ENCODE measurements at regions not wholly inside any gene's neighbourhood (a gene's known extent, or its start where the extent isn't known, plus 50 kb on each side); places are given as distances from the start of the nearest gene placed in this dataset.

GRCh38 chr4:123105026-123105420 is 182.6 kb upstream of the NUDT6 start:
- intact Hi-C loops (cut with micrococcal nuclease): loop anchor here (10.0 kb wide), 1 partner anchor 1220 kb away; no protein-coding TSS in a partner anchor
- no TSS peak for BruUV-seq (replicated peaks)
- DNase-seq (ENCODE audit: unreplicated experiment): no peak
- Mint-ChIP-seq H3K4me1 (ENCODE audit: insufficient read depth, unreplicated experiment) (peaks cover 5% of the 10 kb centered on the region), H3K27me3 (ENCODE audit: insufficient read depth, unreplicated experiment) (no peaks in the 10 kb centered on the region), H3K27ac (ENCODE audit: low read depth, unreplicated experiment) (no peak overlapping the region), H3K4me3 (ENCODE audit: unreplicated experiment) (no peak overlapping the region), H3K36me3 (ENCODE audit: insufficient read depth, unreplicated experiment) (peaks cover 6% of the 10 kb centered on the region), H3K9me3 (ENCODE audit: unreplicated experiment) (no peaks in the 10 kb centered on the region)
- no peak for TF ChIP-seq CTCF (IDR thresholded peaks at IDR 0.05; ENCODE audit: unreplicated experiment)
- CTCF ChIA-PET: interaction anchor here (0.6 to 2.4 kb wide), 6 partner anchors 8 to 1157 kb away, joined by 3 to 8 read pairs (median 3); no protein-coding TSS in a partner anchor
- POLR2A ChIA-PET: no interaction called here

DNA sequence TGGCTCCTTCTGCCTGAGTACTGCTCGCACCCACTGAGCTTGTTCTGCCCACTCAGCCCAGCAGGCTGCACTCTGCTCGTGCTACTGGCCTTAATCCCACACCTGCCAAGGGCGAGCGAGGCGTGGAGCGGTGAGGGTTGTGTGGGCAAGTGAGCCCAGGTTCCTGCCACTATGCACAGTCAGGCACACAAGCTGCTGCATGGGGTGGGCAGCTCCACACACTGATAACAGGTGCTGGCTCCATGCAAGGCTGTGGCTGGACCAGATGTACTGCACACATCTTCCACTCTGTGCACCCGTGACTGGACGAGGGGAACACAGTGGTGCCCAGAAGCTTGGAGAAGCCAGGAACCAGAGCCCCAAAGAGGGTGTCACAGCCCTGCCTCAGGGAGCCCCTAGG is 184.3 kb upstream of the NUDT6 start:
- ChIA-PET CTCF (interaction anchor here (2.4 kb wide), 1 partner anchor 19 kb away, joined by 6 read pairs; no protein-coding TSS in a partner anchor), POLR2A (no interaction called here)
- H3K36me3 Mint-ChIP-seq (ENCODE audit: insufficient read depth, unreplicated experiment): peaks cover 6% of the 10 kb centered on the region
- intact Hi-C loops (cut with micrococcal nuclease): loop anchor here (10.0 kb wide), 1 partner anchor 1218 kb away; no protein-coding TSS in a partner anchor
- no peak overlapping the region for H3K4me3 Mint-ChIP-seq (ENCODE audit: unreplicated experiment)
- H3K4me1 Mint-ChIP-seq (ENCODE audit: insufficient read depth, unreplicated experiment): peaks cover 5% of the 10 kb centered on the region
- DNase-seq (ENCODE audit: unreplicated experiment): no peak
- H3K9me3 Mint-ChIP-seq (ENCODE audit: unreplicated experiment): no peaks in the 10 kb centered on the region
- H3K27ac Mint-ChIP-seq (ENCODE audit: low read depth, unreplicated experiment): no peak overlapping the region
- H3K27me3 Mint-ChIP-seq (ENCODE audit: insufficient read depth, unreplicated experiment): no peaks in the 10 kb centered on the region
- BruUV-seq (replicated peaks): no TSS peak
- no peak for TF ChIP-seq CTCF (IDR thresholded peaks at IDR 0.05; ENCODE audit: unreplicated experiment)

DNA sequence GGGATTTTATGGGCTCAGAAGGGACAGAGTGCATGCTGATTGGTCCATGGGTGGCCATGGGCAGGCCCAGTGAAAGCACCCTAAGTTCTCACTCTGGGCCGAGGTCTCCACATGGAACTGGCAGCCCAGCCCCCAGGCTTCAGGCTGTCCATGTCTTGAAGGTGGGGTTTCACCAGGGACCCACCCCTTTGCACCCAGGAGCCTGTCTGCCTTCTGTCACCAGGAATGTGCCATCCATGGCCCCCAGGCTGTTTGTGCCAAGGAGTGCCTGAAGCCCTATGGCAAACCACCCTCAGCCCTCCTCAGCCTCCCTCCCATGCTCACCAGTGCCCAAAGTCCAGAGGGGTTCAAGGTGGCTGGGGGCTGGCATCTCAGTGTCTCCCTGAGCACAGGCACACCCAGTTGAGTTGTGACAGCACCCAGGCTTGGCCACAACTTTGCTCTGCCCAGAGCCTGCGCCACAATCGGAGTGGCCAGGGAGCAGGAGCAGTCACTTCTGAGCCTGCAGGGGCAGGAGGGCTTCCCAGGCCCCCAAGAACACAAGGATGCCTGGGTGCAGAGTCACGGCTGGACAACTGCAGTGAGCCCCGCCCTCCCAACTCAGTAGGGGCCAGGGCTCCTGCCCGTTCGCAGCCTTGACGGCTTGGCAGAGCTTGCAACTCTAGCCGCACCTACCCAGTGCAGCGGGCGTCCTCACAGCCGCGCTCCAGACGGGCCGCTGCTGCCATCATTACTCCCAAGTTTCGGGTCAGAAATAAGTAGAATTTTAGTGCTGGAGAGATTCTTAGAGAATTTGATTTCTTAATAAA is 185.3 kb upstream of the NUDT6 start:
- H3K27ac Mint-ChIP-seq (ENCODE audit: low read depth, unreplicated experiment): no peak overlapping the region
- H3K4me3 Mint-ChIP-seq (ENCODE audit: unreplicated experiment): no peak overlapping the region
- no peak for TF ChIP-seq CTCF (IDR thresholded peaks at IDR 0.05; ENCODE audit: unreplicated experiment)
- H3K9me3 Mint-ChIP-seq (ENCODE audit: unreplicated experiment): no peaks in the 10 kb centered on the region
- H3K27me3 Mint-ChIP-seq (ENCODE audit: insufficient read depth, unreplicated experiment): no peaks in the 10 kb centered on the region
- no peak for DNase-seq (ENCODE audit: unreplicated experiment)
- intact Hi-C loops (cut with micrococcal nuclease): loop anchor here (10.0 kb wide), 1 partner anchor 1217 kb away; no protein-coding TSS in a partner anchor
- CTCF ChIA-PET: interaction anchor here (0.5 kb wide), 1 partner anchor 982 kb away, joined by 3 read pairs; no protein-coding TSS in a partner anchor
- POLR2A ChIA-PET: no interaction called here
- BruUV-seq (replicated peaks): no TSS peak
- H3K36me3 Mint-ChIP-seq (ENCODE audit: insufficient read depth, unreplicated experiment): peaks cover 6% of the 10 kb centered on the region
- H3K4me1 Mint-ChIP-seq (ENCODE audit: insufficient read depth, unreplicated experiment): peaks cover 5% of the 10 kb centered on the region

DNA sequence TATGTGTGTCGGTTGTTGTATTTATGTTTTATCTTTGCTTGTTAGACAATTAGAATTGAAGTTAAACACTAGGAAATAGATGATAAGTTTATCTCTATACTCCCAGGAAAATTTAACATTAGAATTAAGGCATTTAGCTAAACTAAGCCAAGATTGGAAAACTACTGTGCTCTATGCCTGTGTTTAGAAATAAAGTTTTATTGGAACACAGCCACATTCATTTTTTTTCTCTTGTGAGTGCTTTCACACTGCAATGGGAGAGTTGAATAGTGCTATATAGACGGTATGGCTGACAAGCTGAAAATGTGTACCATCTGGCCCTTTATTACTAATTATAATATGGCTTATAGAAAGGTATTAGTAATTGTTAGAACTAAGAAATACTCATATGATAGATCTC is 186.7 kb upstream of the NUDT6 start:
- H3K36me3 Mint-ChIP-seq (ENCODE audit: insufficient read depth, unreplicated experiment): no peaks in the 10 kb centered on the region
- no peak overlapping the region for H3K4me3 Mint-ChIP-seq (ENCODE audit: unreplicated experiment)
- ChIA-PET CTCF (no interaction called here), POLR2A (no interaction called here)
- no peak for DNase-seq (ENCODE audit: unreplicated experiment)
- no peaks in the 10 kb centered on the region for H3K4me1 Mint-ChIP-seq (ENCODE audit: insufficient read depth, unreplicated experiment)
- no peak for TF ChIP-seq CTCF (IDR thresholded peaks at IDR 0.05; ENCODE audit: unreplicated experiment)
- no peak overlapping the region for H3K27ac Mint-ChIP-seq (ENCODE audit: low read depth, unreplicated experiment)
- no peaks in the 10 kb centered on the region for H3K27me3 Mint-ChIP-seq (ENCODE audit: insufficient read depth, unreplicated experiment)
- H3K9me3 Mint-ChIP-seq (ENCODE audit: unreplicated experiment): no peaks in the 10 kb centered on the region
- no TSS peak for BruUV-seq (replicated peaks)
- intact Hi-C loops (cut with micrococcal nuclease): loop anchor here (10.0 kb wide), 1 partner anchor 1216 kb away; no protein-coding TSS in a partner anchor

All from MCF 10A (cell line).